Activated T-helper 1 cell treated with anti-CD3 and anti-CD28 coated beads, Interleukin-12 subunit alpha, Interleukin-12 subunit beta, Interleukin-2, Interleukin-4 antibody, amounts not matched to agents 30 ng/mL and 10 ng/mL and 1 ng/mL, durations not matched to agents 14 hours and 24 hours and 36 hours (primary cell): ENCODE measurements at regions not wholly inside any gene's neighbourhood (a gene's known extent, or its start where the extent isn't known, plus 50 kb on each side); places are given as distances from the start of the nearest gene placed in this dataset.
A peak's percentile ranks its signal among the peaks of the same experiment; 100 is the strongest.

Experiments
- DNase-seq: peaks from one replicate; pipeline ENCODE4 v3.0.0; 2021; ENCODE audit warnings: low spot score
- H3K27ac Mint-ChIP-seq: one replicate; pipeline ENCODE4 v1.8.0; 2021; ENCODE audit warnings: mild to moderate bottlenecking, mixed read lengths
- H3K27me3 Mint-ChIP-seq: one replicate; pipeline ENCODE4 v1.8.0; 2022; ENCODE audit warnings: mild to moderate bottlenecking, moderate library complexity, mixed read lengths; ENCODE audit not compliant: insufficient read depth
- H3K36me3 Mint-ChIP-seq: one replicate; pipeline ENCODE4 v1.8.0; 2021; ENCODE audit warnings: low read depth, mixed read lengths
- H3K4me1 Mint-ChIP-seq: one replicate; pipeline ENCODE4 v1.8.0; 2021; ENCODE audit warnings: low read depth, mixed read lengths
- H3K4me3 Mint-ChIP-seq: one replicate; pipeline ENCODE4 v1.8.0; 2021; ENCODE audit warnings: mild to moderate bottlenecking, moderate library complexity, mixed read lengths
- H3K9me3 Mint-ChIP-seq: one replicate; pipeline ENCODE4 v1.8.0; 2021; ENCODE audit warnings: mixed read lengths
- intact Hi-C: fragments of 100-400 bp; cut with micrococcal nuclease; formaldehyde crosslinking; loops from one replicate; pipeline ENCODE4 v1.15.1; 2024

DNA sequence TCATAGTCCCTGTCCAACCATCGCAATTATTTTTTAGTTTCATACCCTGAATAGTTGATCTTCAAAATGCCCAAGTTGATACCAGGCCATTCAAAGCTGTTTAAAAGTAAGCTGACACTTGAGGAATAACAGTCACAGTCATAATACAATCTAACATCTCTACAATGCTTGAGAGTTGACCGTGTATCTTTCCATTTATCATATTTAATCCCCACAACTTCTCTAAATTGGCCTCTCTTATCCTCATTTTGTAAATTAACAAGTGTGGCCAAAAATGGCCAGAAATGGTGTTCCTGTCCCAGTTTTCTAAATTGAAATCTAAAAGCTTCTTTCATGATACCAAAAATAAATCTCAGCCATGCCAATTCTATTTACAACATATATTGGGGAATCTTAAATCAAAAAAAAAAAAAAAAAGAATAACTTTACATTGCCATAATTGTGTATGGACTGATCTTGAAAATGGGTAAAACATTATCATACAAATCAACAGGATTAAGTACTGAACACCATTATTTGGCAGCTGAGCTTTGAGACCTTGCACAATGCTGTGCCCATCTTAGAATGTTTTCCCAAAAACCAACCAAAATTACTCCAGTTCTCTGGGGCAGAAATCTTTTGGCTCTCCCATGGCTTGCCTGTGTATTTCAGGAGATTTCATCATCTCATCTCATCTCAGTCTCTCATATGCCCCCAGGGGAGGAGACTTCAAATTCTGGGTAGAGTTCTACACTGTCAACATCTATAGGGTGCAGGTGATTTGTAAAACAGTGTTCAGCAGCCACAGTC is 448.7 kb upstream of the JARID2 start:
- peaks cover 11% of the 10 kb centered on the region for H3K4me1 Mint-ChIP-seq
- no peak overlapping the region for H3K4me3 Mint-ChIP-seq
- no peak overlapping the region for H3K27ac Mint-ChIP-seq
- no peaks in the 10 kb centered on the region for H3K36me3 Mint-ChIP-seq
- DNase-seq = no peak
- no peaks in the 10 kb centered on the region for H3K9me3 Mint-ChIP-seq
- intact Hi-C loops = no loop called here
- peaks cover 3% of the 10 kb centered on the region for H3K27me3 Mint-ChIP-seq

DNA sequence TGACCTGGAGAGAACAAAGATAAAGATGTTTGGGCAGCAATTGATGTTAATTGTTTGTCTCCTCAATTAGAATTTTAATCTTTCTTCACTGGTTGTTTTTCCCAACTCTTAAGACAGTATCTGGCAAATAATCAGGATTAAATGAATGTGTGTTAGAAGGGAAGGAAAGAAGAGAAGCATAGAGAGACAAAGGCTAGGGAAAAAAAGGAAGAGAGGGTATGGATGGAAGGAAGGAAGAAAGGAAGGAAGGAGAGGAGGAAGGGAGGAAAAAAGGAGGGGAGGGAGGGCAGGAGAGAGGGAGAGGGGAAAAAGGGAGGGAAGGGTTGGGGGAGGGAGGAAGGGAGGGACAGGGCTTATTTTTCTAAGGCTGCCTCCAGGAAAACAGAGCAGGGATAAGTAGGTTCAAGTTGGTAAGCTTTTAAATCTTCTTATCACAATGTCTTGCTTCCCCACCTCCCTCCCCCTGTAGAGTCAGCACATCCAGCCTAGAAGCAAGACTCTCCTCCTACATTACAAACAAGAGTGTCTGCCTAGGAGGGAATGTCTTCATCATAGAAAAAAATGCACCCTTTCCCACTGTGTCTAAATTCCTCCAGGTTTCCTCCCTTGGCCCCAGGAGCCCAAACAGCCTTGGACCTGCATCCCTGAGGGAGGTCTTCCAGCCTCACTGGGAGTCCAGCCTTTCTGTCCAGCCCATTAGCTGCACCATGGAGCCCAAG is 447.8 kb upstream of the JARID2 start:
- Mint-ChIP-seq H3K36me3 (no peaks in the 10 kb centered on the region), H3K4me1 (peaks cover 11% of the 10 kb centered on the region), H3K4me3 (no peak overlapping the region), H3K9me3 (no peaks in the 10 kb centered on the region), H3K27ac (peak overlapping the region; percentile 30), H3K27me3 (peaks cover 3% of the 10 kb centered on the region)
- DNase-seq = no peak
- intact Hi-C loops = no loop called here

DNA sequence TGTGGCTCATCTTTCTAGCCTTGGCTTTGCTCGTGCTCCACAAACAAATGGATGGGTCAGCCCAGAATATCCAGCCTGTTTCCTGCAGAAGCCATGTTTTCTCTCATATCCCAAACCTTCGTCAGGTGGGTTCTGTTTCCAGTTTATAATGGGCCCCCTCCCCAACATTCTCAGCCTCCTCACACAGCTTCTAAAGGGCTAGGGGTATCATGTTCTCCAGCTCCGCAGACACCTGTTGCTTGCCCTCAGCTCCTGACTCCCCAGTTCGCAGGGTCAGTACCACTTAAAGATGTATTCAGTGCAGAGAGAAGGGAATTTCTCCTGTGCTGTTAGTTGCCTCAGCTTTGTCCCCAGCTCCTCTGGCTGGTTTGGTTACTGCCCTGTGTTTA is 447.3 kb upstream of the JARID2 start:
- intact Hi-C loops = no loop called here
- no peaks in the 10 kb centered on the region for H3K9me3 Mint-ChIP-seq
- DNase-seq = no peak
- peaks cover 3% of the 10 kb centered on the region for H3K27me3 Mint-ChIP-seq
- H3K36me3 Mint-ChIP-seq = no peaks in the 10 kb centered on the region
- H3K4me3 Mint-ChIP-seq = no peak overlapping the region
- peaks cover 11% of the 10 kb centered on the region for H3K4me1 Mint-ChIP-seq
- peak overlapping the region; percentile 30 for H3K27ac Mint-ChIP-seq

DNA sequence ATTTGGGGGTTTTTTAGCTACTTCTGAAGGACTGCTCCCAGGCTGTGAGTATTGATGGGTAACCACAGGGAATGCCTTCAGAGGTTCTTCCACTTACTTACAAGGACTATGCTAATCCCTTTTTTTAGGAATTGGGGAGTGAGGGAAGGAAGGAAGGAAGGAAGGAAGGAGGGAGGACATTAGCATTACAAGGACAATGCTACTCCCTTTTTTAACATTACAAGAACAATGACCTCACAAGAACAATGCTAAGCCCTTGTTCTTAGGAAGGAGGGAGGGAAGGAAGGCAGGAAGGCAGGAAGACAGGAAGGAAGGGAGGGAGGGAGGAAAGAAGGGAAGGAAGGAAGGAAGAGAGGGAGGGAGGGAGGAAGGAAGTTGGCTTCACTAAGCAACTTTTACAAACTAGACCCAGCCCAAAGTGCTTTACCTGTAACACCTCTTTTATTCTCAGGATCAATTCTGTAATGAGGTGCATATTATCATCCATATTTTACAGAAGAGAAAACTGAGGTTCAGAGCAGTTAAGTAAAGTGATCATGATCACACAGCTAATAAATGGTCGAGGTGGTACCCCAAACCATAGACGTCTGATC is 446.8 kb upstream of the JARID2 start:
- intact Hi-C loops = no loop called here
- no peak overlapping the region for H3K4me3 Mint-ChIP-seq
- peaks cover 11% of the 10 kb centered on the region for H3K4me1 Mint-ChIP-seq
- H3K27me3 Mint-ChIP-seq = peaks cover 3% of the 10 kb centered on the region
- H3K9me3 Mint-ChIP-seq = no peaks in the 10 kb centered on the region
- DNase-seq = no peak
- no peak overlapping the region for H3K27ac Mint-ChIP-seq
- H3K36me3 Mint-ChIP-seq = no peaks in the 10 kb centered on the region

DNA sequence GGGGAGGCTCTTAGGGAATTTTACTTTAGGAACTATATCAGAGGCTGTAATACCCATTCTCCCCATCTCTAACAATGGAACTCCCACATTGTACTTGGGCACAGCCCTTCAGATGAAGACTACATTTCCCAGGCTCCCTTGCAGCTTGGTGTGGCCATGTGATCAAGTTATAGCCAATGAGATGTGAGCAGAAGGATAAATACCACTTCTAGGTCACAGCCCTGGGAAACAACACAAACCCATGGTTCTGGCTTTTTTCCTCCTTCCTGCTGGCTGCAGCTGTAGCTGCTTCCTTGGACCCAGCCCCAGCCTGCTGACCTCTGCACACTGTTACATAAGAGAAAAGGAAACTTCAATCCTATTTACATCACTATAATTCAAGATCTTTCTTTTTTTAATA is 445.9 kb upstream of the JARID2 start:
- Mint-ChIP-seq H3K4me1 (peaks cover 11% of the 10 kb centered on the region), H3K9me3 (no peaks in the 10 kb centered on the region), H3K27ac (no peak overlapping the region), H3K27me3 (peaks cover 3% of the 10 kb centered on the region), H3K4me3 (no peak overlapping the region), H3K36me3 (no peaks in the 10 kb centered on the region)
- peak; percentile 5 for DNase-seq
- intact Hi-C loops = no loop called here

DNA sequence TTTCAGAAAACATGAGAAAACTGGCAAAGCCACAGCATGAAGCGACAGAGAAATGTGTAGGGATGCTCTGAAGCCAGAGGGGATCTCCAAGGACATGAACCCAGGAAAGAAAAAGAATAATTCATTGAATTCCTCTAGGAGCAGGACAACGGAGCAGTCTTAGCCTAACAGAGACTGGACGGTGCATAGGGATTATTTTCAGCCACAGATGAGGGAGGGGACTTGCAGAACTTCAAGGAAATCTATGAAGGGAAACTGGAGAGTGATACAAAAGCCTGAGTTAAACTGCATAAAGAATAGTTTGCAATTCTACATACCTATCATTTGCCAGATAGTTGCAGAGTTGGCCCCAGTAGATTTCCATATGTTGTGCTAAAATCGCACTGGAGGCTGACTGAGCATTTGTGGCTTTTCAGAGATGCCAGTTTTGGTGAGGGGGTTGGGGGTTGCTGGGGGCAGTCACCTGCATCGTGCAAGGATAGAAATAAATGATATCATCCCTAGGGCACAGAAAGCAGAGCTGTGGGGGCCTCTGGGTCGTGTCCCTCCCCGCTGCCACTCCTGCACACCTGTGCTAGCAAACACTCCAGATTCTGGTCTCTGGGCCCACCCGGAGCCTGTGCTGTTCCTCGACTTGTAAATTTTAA is 443.2 kb upstream of the JARID2 start:
- Mint-ChIP-seq H3K4me3 (no peak overlapping the region), H3K36me3 (peaks cover 2% of the 10 kb centered on the region), H3K4me1 (peaks cover 11% of the 10 kb centered on the region), H3K27ac (no peak overlapping the region), H3K9me3 (peaks cover 10% of the 10 kb centered on the region), H3K27me3 (peaks cover 3% of the 10 kb centered on the region)
- no peak for DNase-seq
- intact Hi-C loops = no loop called here

DNA sequence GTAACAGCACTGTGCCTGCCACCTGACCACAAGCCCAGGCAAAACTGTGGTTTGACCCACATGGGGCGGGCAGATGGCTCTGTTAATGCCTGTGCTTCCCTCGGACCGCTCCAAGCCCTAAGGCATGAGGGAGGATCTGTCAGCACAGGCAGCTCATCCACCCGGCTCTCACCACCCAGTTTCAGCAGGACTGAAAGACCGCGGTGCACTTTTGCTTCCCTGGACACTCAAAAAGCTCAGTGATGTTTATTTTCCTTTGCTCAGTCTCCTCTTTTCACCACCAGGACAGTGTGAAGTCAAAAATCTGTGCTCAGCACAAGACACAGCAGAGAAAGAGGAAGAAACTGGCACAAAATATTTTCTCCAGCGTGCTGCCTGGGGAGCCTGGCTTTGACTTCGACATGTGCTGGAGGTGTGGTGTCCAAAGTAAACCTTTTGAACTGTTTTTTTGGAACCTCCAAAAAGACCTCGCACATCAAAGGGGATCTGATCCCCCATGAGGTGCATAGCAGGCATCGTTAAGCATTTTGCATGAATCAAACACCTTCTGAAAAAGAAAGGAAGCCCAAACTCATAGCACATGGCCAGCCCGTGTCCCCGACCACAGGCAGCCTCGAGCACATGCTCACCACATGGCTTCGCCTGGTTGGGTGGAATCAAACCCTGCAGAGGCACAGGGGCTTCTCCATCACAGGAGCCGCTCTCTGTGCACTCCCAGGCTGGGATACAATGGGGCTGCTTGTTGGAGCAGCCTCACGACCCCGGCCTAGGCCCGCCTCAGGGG is 441.7 kb upstream of the JARID2 start:
- Mint-ChIP-seq H3K27ac (no peak overlapping the region), H3K4me1 (peaks cover 7% of the 10 kb centered on the region), H3K36me3 (peaks cover 2% of the 10 kb centered on the region), H3K9me3 (peaks cover 15% of the 10 kb centered on the region), H3K27me3 (no peaks in the 10 kb centered on the region), H3K4me3 (no peak overlapping the region)
- intact Hi-C loops = no loop called here
- no peak for DNase-seq

DNA sequence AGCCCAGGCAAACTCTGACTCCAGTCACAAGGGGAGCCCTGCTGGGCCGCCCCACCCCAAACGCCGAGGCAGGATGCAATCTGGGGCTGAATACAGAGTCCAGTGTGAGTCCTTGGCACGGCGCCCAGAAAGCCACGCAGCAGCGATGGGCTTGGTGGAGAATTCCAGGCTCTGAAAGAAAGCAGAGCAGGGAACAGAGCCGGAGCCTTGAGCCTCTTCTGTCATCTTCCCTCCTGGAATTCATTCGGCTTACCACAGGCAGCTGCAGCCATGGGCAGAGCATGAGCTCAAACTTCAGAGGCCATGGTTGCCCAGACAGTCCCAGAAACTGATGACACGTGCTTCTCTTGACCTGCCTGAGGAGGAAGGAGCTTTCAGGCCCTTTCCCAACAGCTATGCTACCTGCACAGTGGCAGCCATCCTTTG is 441.1 kb upstream of the JARID2 start:
- Mint-ChIP-seq H3K4me1 (peaks cover 6% of the 10 kb centered on the region), H3K27ac (no peak overlapping the region), H3K36me3 (peaks cover 2% of the 10 kb centered on the region), H3K9me3 (peaks cover 15% of the 10 kb centered on the region), H3K4me3 (no peak overlapping the region), H3K27me3 (no peaks in the 10 kb centered on the region)
- no peak for DNase-seq
- intact Hi-C loops = no loop called here

DNA sequence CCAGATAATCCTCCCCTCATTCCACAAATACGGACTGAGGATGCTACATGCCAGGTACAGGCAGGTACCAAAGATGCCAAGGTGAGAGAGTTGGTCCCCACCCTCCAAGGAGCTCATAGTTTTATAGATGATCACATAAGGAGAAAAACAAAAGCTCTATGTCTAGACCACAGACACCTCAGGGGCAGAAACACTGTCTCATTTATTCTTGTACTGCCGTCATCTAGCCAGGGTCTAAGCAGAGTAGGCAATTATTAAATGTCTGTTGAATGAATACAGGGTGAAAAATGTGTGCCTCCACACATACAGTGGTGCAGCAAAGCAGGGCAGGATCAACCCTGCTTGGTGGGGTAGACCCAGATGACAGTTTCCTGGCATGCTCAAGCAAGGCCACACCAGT is 439.8 kb upstream of the JARID2 start:
- Mint-ChIP-seq H3K4me3 (no peak overlapping the region), H3K9me3 (peaks cover 15% of the 10 kb centered on the region), H3K27ac (no peak overlapping the region), H3K27me3 (no peaks in the 10 kb centered on the region), H3K36me3 (peaks cover 2% of the 10 kb centered on the region), H3K4me1 (no peaks in the 10 kb centered on the region)
- intact Hi-C loops = no loop called here
- no peak for DNase-seq

DNA sequence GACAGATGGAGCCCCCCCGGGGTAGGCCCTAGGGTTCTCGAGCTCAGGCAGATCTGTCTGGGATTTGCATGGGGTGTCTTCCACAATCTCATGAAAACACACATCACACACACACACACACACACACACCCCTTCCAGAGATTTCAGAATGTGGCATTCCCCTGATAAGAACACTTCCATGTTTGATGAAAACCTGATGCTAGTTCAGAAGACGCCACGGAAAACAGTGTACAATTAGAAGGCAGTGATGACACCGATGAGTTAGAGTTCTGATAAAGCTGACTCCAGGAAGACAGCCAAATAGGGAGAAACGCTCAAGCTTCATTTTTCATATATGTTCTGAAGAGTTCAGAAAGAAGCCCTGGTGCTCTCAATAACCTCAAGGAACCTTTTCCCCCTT is 438.7 kb upstream of the JARID2 start:
- Mint-ChIP-seq H3K9me3 (peaks cover 15% of the 10 kb centered on the region), H3K4me1 (no peaks in the 10 kb centered on the region), H3K4me3 (no peak overlapping the region), H3K27ac (no peak overlapping the region), H3K36me3 (peaks cover 2% of the 10 kb centered on the region), H3K27me3 (peaks cover 2% of the 10 kb centered on the region)
- no peak for DNase-seq
- intact Hi-C loops = no loop called here

DNA sequence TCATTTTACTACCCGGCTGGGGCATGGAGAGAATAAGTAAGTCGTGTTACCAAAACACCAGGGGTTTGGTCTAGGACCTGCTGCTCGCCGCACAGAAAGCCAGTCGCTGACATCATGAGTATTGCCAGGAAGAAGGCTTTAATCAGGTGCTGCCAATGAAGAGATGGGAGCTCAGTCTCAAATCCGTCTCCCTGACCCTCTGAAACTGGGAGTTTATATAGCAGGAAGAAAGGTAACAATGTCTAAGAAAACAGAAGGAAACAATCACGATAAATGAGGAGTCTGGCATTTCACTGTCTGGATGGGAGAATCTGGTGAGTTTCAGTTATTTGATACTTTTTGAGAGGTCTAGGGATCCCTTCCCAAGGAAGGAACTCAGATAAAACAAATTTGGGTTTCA is 437.9 kb upstream of the JARID2 start:
- DNase-seq = no peak
- Mint-ChIP-seq H3K9me3 (peaks cover 15% of the 10 kb centered on the region), H3K27ac (no peak overlapping the region), H3K4me3 (no peak overlapping the region), H3K27me3 (peaks cover 2% of the 10 kb centered on the region), H3K36me3 (peaks cover 2% of the 10 kb centered on the region), H3K4me1 (no peaks in the 10 kb centered on the region)
- intact Hi-C loops = no loop called here

DNA sequence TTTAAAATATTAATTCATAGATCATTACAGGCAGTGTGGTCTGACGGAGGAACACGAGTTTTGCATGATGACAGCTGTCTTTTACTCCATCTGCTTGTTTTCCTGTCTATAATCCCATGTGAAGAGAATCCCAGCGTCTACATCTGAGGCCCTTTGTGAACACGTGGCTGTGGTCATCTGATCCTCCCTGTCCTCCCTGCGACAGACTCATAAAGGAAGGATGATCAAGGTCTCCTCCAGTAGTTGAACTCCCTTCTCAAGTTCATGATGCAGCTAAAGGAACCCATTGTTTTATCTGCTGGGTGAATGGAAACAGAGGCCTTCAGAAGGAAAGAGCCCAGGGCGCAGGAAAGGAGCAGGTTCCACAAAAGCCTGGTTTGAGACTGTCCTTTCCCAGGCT is 435.8 kb upstream of the JARID2 start:
- Mint-ChIP-seq H3K27ac (no peak overlapping the region), H3K4me3 (no peak overlapping the region), H3K27me3 (peaks cover 5% of the 10 kb centered on the region), H3K9me3 (peaks cover 15% of the 10 kb centered on the region), H3K4me1 (no peaks in the 10 kb centered on the region), H3K36me3 (peaks cover 2% of the 10 kb centered on the region)
- intact Hi-C loops = no loop called here
- DNase-seq = no peak
